SK-N-SH (cell line): ENCODE measurements at regions not wholly inside any gene's neighbourhood (a gene's known extent, or its start where the extent isn't known, plus 50 kb on each side); places are given as distances from the start of the nearest gene placed in this dataset.

Source experiments
- CTCF ChIA-PET: fragments of 300-600, 350-600 bp; formaldehyde crosslinking; extraction: SDS; loops from one replicate; lab custom pipeline; 2021; lab: Yijun Ruan, JAX
- POLR2A ChIA-PET: fragments of 350-600 bp; sonication (Branson Sonifier 250); formaldehyde crosslinking; extraction: SDS; loops from one replicate; lab custom pipeline; 2020; ENCODE audit warnings: antibody characterized with exemption, inconsistent platforms; lab: Yijun Ruan, JAX
- DNase-seq: peaks from one replicate; pipeline ENCODE4 v3.0.0; 2012
- H2AFZ ChIP-seq: fragments of 200-600 bp; sonication (generic); 2 replicates; pipeline ENCODE4 v1.8.1; 2016; ENCODE audit warnings: antibody characterized with exemption, mild to moderate bottlenecking, low read depth
- H3F3A ChIP-seq: fragments of 200-600 bp; sonication (generic); replicated peaks from 2 replicates; pipeline ENCODE3; 2016; ENCODE audit warnings: antibody characterized with exemption, mild to moderate bottlenecking; ENCODE audit not compliant: insufficient read depth
- H3K27ac ChIP-seq, 2 experiments: fragments of 200-500 bp in 1 of 2; fragments of 200-600 bp in 1 of 2; sonication (Bioruptor generic) in 1 of 2; sonication (generic), shearing (Covaris generic) in 1 of 2; 2 replicates each; pipeline versions ENCODE4 v1.5.1 to v1.6.1; 2014 to 2016; ENCODE audit warnings: low read depth in 2 of 2, inconsistent platforms in 1 of 2, low read length in 1 of 2, mild to moderate bottlenecking in 1 of 2, mixed read lengths in 1 of 2
- H3K27me3 ChIP-seq: fragments of 200-600 bp; sonication (generic), shearing (Covaris generic); 2 replicates; pipeline ENCODE4 v1.6.1; 2016; ENCODE audit warnings: mixed run types; ENCODE audit not compliant: insufficient read depth
- H3K36me3 ChIP-seq, 2 experiments: fragments of 200-500 bp in 1 of 2; fragments of 200-600 bp in 1 of 2; sonication (Bioruptor generic) in 1 of 2; sonication (generic) in 1 of 2; replicated peaks in 1 of 2; 2 replicates each; pipeline versions ENCODE3 to v1.5.1; 2014 to 2016; ENCODE audit warnings: low read length in 1 of 2, mild to moderate bottlenecking in 1 of 2; ENCODE audit not compliant: insufficient read depth in 2 of 2, control insufficient read depth in 1 of 2
- H3K4me1 ChIP-seq, 2 experiments: fragments of 200-500 bp in 1 of 2; fragments of 200-600 bp in 1 of 2; sonication (Bioruptor generic) in 1 of 2; sonication (generic), shearing (Covaris generic) in 1 of 2; 2 replicates each; pipeline versions ENCODE4 v1.5.1 to v1.6.1; 2014 to 2016; ENCODE audit warnings: low read depth in 1 of 2, low read length in 1 of 2, mixed run types in 1 of 2; ENCODE audit not compliant: insufficient read depth in 2 of 2, control insufficient read depth in 1 of 2
- H3K4me2 ChIP-seq: fragments of 200-600 bp; sonication (generic), shearing (Covaris generic); 2 replicates; pipeline ENCODE4 v1.6.1; 2017; ENCODE audit warnings: mixed run types
- H3K4me3 ChIP-seq, 2 experiments: fragments of 200-500 bp in 1 of 2; fragments of 200-600 bp in 1 of 2; sonication (Bioruptor generic) in 1 of 2; sonication (generic), shearing (Covaris generic) in 1 of 2; 2 replicates each; pipeline versions ENCODE4 v1.5.1 to v1.8.1; 2014 to 2016; ENCODE audit warnings: low read depth in 2 of 2, inconsistent platforms in 1 of 2, low read length in 1 of 2, mild to moderate bottlenecking in 1 of 2, mixed read lengths in 1 of 2, moderate library complexity in 1 of 2
- H3K79me2 ChIP-seq: fragments of 200-600 bp; sonication (generic); 2 replicates; pipeline ENCODE4 v1.8.1; 2017; ENCODE audit warnings: mild to moderate bottlenecking; ENCODE audit not compliant: insufficient read depth
- H3K9ac ChIP-seq: fragments of 200-600 bp; sonication (generic); 2 replicates; pipeline ENCODE4 v1.6.1; 2017; ENCODE audit warnings: mixed run types
- H3K9me2 ChIP-seq: fragments of 200-600 bp; sonication (generic); 2 replicates; pipeline ENCODE4 v1.6.1; 2017; ENCODE audit warnings: mixed run types
- H3K9me3 ChIP-seq: fragments of 200-600 bp; sonication (generic); 2 replicates; pipeline ENCODE4 v1.6.1; 2017; ENCODE audit warnings: mixed run types, mild to moderate bottlenecking, moderate library complexity
- H4K20me1 ChIP-seq: fragments of 200-600 bp; sonication (generic); 2 replicates; pipeline ENCODE4 v1.6.1; 2017; ENCODE audit warnings: mild to moderate bottlenecking, mixed run types; ENCODE audit not compliant: insufficient read depth
- CHD2 ChIP-seq: fragments of 150-350 bp; IDR thresholded peaks from 2 replicates; pipeline ENCODE4 v1.6.1; 2018; ENCODE audit warnings: low read length; ENCODE audit not compliant: partially characterized antibody
- ELF1 ChIP-seq: IDR thresholded peaks from 2 replicates; pipeline ENCODE4 v1.4.0; 2012
- JUND ChIP-seq: IDR thresholded peaks from 2 replicates; pipeline ENCODE4 v1.4.0; 2012
- NFIC ChIP-seq: IDR thresholded peaks from 2 replicates; pipeline ENCODE4 v1.4.0; 2012; ENCODE audit warnings: borderline replicate concordance
- NRF1 ChIP-seq: IDR thresholded peaks from 2 replicates; pipeline ENCODE4 v1.6.1; 2012; ENCODE audit warnings: low read depth, mild to moderate bottlenecking, low read length
- POLR2AphosphoS5 ChIP-seq: IDR thresholded peaks from 2 replicates; pipeline ENCODE4 v1.6.1; 2012; ENCODE audit warnings: low read depth, low read length
- RFX5 ChIP-seq: IDR thresholded peaks from 2 replicates; pipeline ENCODE4 v1.6.1; 2012; ENCODE audit warnings: mild to moderate bottlenecking, improper control_type of control experiment, low read length
- RXRA ChIP-seq: IDR thresholded peaks from 2 replicates; pipeline ENCODE4 v1.4.0; 2012; ENCODE audit warnings: low read depth, mild to moderate bottlenecking, borderline replicate concordance
- TAF1 ChIP-seq: IDR thresholded peaks from 2 replicates; pipeline ENCODE4 v1.6.1; 2012; ENCODE audit warnings: low read depth, mild to moderate bottlenecking, low read length, moderate library complexity, borderline replicate concordance
- TCF12 ChIP-seq: IDR thresholded peaks from 2 replicates; pipeline ENCODE4 v1.4.0; 2012
- TEAD4 ChIP-seq: IDR thresholded peaks from 2 replicates; pipeline ENCODE4 v1.4.0; 2012; ENCODE audit warnings: mild to moderate bottlenecking, borderline replicate concordance; ENCODE audit not compliant: insufficient read depth
- YY1 ChIP-seq: IDR thresholded peaks from 2 replicates; pipeline ENCODE4 v1.4.0; 2012; ENCODE audit warnings: low read depth, mild to moderate bottlenecking
- WGBS: methylation state at CpG from one replicate; pipeline ENCODE4 v1.1.6; 2017; ENCODE audit warnings: low lambda C conversion rate; 5-methylcytosine and 5-hydroxymethylcytosine counted together
- TF ChIP-seq, protein P1 (sequence below): IDR thresholded peaks from 2 replicates; pipeline ENCODE4 v1.4.0; 2012; ENCODE audit warnings: low read depth, borderline replicate concordance
- TF ChIP-seq, protein P2 (sequence below): fragments of 150-350 bp; IDR thresholded peaks from 2 replicates; pipeline ENCODE4 v1.6.1; 2017; ENCODE audit warnings: antibody characterized with exemption, low read length, low read depth, borderline replicate concordance
- TF ChIP-seq, protein P3 (sequence below): IDR thresholded peaks from 2 replicates; pipeline ENCODE4; 2012
- TF ChIP-seq, protein P4 (sequence below): IDR thresholded peaks from 2 replicates; pipeline ENCODE4 v1.6.1; 2012; ENCODE audit warnings: mild to moderate bottlenecking, low read depth, low read length, moderate library complexity

DNA sequence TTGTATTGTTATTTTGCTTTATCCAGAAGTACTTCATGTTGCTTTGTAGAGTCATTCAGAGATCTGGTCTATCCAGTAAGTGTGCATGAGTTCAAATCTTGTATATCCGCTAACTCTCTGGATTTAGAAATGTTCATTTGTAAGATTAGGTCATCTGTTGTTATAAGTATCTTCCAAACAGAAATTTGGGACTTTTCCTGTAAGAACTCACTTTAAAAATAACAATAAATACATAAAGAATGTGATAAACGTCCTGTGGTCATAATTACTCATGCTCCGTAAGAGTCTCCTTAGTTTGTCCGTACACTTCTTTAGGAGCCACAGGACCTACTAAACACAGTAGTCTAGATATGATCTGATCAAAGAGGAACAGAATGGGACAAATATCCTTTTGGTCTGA is 699.9 kb upstream of the SLC8A1 start:
- Histone ChIP-seq H2AFZ (no peak overlapping the region), H4K20me1 (no peaks in the 10 kb centered on the region), H3K79me2 (no peaks in the 10 kb centered on the region), H3F3A (no peaks in the 10 kb centered on the region), H3K27me3 (no peaks in the 10 kb centered on the region), H3K36me3 (no peaks in the 10 kb centered on the region), H3K4me1 (no peaks in the 10 kb centered on the region), H3K4me3 (no peak overlapping the region), H3K27ac (no peak overlapping the region), H3K4me2 (no peak overlapping the region), H3K9me3 (no peaks in the 10 kb centered on the region), H3K9ac (no peak overlapping the region), H3K9me2 (no peaks in the 10 kb centered on the region)
- 59% methylated on average over 4 of the region's 4 CpGs for WGBS
- POLR2A ChIA-PET, result no interaction called here
- TF ChIP-seq TEAD4 (no peak), POLR2AphosphoS5 (no peak), JUND (no peak), CHD2 (no peak), YY1 (no peak), ELF1 (no peak), RXRA (no peak), NFIC (no peak), TCF12 (no peak), TAF1 (no peak), NRF1 (no peak), RFX5 (no peak)
- TF ChIP-seq, protein P1, sequence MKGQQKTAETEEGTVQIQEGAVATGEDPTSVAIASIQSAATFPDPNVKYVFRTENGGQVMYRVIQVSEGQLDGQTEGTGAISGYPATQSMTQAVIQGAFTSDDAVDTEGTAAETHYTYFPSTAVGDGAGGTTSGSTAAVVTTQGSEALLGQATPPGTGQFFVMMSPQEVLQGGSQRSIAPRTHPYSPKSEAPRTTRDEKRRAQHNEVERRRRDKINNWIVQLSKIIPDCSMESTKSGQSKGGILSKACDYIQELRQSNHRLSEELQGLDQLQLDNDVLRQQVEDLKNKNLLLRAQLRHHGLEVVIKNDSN, result no peak
- TF ChIP-seq, protein P2, sequence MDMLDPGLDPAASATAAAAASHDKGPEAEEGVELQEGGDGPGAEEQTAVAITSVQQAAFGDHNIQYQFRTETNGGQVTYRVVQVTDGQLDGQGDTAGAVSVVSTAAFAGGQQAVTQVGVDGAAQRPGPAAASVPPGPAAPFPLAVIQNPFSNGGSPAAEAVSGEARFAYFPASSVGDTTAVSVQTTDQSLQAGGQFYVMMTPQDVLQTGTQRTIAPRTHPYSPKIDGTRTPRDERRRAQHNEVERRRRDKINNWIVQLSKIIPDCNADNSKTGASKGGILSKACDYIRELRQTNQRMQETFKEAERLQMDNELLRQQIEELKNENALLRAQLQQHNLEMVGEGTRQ, result no peak
- TF ChIP-seq, protein P3, sequence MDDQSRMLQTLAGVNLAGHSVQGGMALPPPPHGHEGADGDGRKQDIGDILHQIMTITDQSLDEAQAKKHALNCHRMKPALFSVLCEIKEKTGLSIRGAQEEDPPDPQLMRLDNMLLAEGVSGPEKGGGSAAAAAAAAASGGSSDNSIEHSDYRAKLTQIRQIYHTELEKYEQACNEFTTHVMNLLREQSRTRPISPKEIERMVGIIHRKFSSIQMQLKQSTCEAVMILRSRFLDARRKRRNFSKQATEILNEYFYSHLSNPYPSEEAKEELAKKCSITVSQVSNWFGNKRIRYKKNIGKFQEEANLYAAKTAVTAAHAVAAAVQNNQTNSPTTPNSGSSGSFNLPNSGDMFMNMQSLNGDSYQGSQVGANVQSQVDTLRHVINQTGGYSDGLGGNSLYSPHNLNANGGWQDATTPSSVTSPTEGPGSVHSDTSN, result no peak
- TF ChIP-seq, protein P4, sequence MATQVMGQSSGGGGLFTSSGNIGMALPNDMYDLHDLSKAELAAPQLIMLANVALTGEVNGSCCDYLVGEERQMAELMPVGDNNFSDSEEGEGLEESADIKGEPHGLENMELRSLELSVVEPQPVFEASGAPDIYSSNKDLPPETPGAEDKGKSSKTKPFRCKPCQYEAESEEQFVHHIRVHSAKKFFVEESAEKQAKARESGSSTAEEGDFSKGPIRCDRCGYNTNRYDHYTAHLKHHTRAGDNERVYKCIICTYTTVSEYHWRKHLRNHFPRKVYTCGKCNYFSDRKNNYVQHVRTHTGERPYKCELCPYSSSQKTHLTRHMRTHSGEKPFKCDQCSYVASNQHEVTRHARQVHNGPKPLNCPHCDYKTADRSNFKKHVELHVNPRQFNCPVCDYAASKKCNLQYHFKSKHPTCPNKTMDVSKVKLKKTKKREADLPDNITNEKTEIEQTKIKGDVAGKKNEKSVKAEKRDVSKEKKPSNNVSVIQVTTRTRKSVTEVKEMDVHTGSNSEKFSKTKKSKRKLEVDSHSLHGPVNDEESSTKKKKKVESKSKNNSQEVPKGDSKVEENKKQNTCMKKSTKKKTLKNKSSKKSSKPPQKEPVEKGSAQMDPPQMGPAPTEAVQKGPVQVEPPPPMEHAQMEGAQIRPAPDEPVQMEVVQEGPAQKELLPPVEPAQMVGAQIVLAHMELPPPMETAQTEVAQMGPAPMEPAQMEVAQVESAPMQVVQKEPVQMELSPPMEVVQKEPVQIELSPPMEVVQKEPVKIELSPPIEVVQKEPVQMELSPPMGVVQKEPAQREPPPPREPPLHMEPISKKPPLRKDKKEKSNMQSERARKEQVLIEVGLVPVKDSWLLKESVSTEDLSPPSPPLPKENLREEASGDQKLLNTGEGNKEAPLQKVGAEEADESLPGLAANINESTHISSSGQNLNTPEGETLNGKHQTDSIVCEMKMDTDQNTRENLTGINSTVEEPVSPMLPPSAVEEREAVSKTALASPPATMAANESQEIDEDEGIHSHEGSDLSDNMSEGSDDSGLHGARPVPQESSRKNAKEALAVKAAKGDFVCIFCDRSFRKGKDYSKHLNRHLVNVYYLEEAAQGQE, result no peak
- CTCF ChIA-PET, result interaction anchor here (2.0 kb wide), 1 partner anchor 20 kb away, joined by 8 read pairs; no protein-coding TSS in a partner anchor
- DNase-seq, result no peak
